K562 (cell line): ENCODE measurements at regions not wholly inside any gene's neighbourhood (a gene's known extent, or its start where the extent isn't known, plus 50 kb on each side); places are given as distances from the start of the nearest gene placed in this dataset.

Experiments
- ATAC-seq: fragments of 200-7000 bp; cut with Tn5 transposase; 3 replicates; pipeline ENCODE4 v1.9.1; 2020; ENCODE audit warnings: moderate library complexity
- BruUV-seq: library from RNA; stranded (reverse); fragments of 400-500 nt; replicated peaks from 2 replicates; lab custom pipeline; 2021; lab: Mats Ljungman, UMichigan
- CTCF ChIA-PET: fragments of 300-600 bp; formaldehyde crosslinking; extraction: SDS; loops from one replicate; lab custom pipeline; 2021; ENCODE audit warnings: low intra/inter-chr PET ratio; lab: Yijun Ruan, JAX
- POLR2A ChIA-PET: fragments of 300-600, 350-650 bp; sonication (Branson Sonifier 250); formaldehyde crosslinking; extraction: SDS; loops from one replicate; lab custom pipeline; 2021; ENCODE audit warnings: antibody characterized with exemption, inconsistent platforms; lab: Yijun Ruan, JAX
- DNase-seq, 4 experiments: peaks; one replicate each; pipeline versions ENCODE4 v3.0.0 to v3.0.0-alpha.2; 2011 to 2018; ENCODE audit warnings: low spot score in 3 of 4, mixed read lengths in 3 of 4; ENCODE audit errors: extremely low read depth in 1 of 4
- FAIRE-seq: peaks from 2 replicates; lab custom pipeline; 2011; peaks lifted over from hg19 to GRCh38; lab: Jason Lieb, UNC
- H2AFZ ChIP-seq: 2 replicates; pipeline ENCODE4 v1.6.0; 2011; ENCODE audit warnings: low read depth, low read length, control low read depth, inconsistent platforms
- H3K27ac ChIP-seq: fragments of 200-600 bp; 3 replicates; pipeline ENCODE4 v1.8.0; 2011; ENCODE audit warnings: low read depth, mild to moderate bottlenecking, control low read depth, inconsistent platforms, low read length, moderate library complexity, mixed read lengths; ENCODE audit errors: extremely low read depth
- H3K27me3 ChIP-seq, 2 experiments: fragments of 300-600 bp in 1 of 2; 2 replicates in 1 of 2; 3 replicates in 1 of 2; pipeline versions ENCODE4 v1.6.0 to v1.8.0; 2011; ENCODE audit warnings: inconsistent platforms in 2 of 2, low read length in 2 of 2, mild to moderate bottlenecking in 1 of 2, mixed read lengths in 1 of 2, moderate library complexity in 1 of 2; ENCODE audit not compliant: control insufficient read depth in 2 of 2, insufficient read depth in 2 of 2
- H3K36me3 ChIP-seq: fragments of 300-600 bp; 3 replicates; pipeline ENCODE4 v1.8.0; 2011; ENCODE audit warnings: mild to moderate bottlenecking, low read length, inconsistent platforms; ENCODE audit not compliant: control insufficient read depth, insufficient read depth
- H3K4me1 ChIP-seq, 2 experiments: fragments of 200-600 bp in 1 of 2; replicated peaks in 1 of 2; 2 replicates in 1 of 2; 3 replicates in 1 of 2; pipeline versions ENCODE4 v1.5.1 to v1.8.0; 2011; ENCODE audit warnings: inconsistent platforms in 2 of 2, low read length in 2 of 2, mild to moderate bottlenecking in 1 of 2, mixed read lengths in 1 of 2, moderate library complexity in 1 of 2; ENCODE audit not compliant: control insufficient read depth in 2 of 2, insufficient read depth in 2 of 2
- H3K4me2 ChIP-seq: 2 replicates; pipeline ENCODE4 v1.6.1; 2011; ENCODE audit warnings: low read length, control low read depth, inconsistent platforms, mixed read lengths; ENCODE audit not compliant: insufficient read depth
- H3K4me3 ChIP-seq: fragments of 200-600 bp; sonication (generic), shearing (Covaris generic); 2 replicates; pipeline ENCODE4 v1.5.1; 2016; ENCODE audit warnings: control low read depth, inconsistent platforms
- H3K79me2 ChIP-seq: fragments of 200-600 bp; 3 replicates; pipeline ENCODE4 v1.8.0; 2011; ENCODE audit warnings: low read length, inconsistent platforms; ENCODE audit not compliant: control insufficient read depth, insufficient read depth
- H3K9ac ChIP-seq, 2 experiments: 2 replicates each; pipeline versions ENCODE4 v1.6.0 to v1.6.1; 2011; ENCODE audit warnings: low read depth in 2 of 2, low read length in 2 of 2, control low read depth in 1 of 2, inconsistent platforms in 1 of 2, mild to moderate bottlenecking in 1 of 2, mixed read lengths in 1 of 2; ENCODE audit not compliant: insufficient read depth in 1 of 2
- H3K9me1 ChIP-seq: one replicate; pipeline ENCODE4 v1.6.0; 2011; ENCODE audit warnings: inconsistent platforms, mild to moderate bottlenecking, low read length, moderate library complexity; ENCODE audit not compliant: control insufficient read depth, insufficient read depth
- H3K9me3 ChIP-seq: replicated peaks from 2 replicates; pipeline ENCODE4 v1.5.1; 2011; ENCODE audit warnings: low read depth, low read length, inconsistent platforms; ENCODE audit not compliant: control insufficient read depth, insufficient read depth
- H4K20me1 ChIP-seq: replicated peaks from 2 replicates; pipeline ENCODE4 v1.6.1; 2011; ENCODE audit warnings: low read length, inconsistent platforms, mixed read lengths; ENCODE audit not compliant: control insufficient read depth, insufficient read depth
- FOS ChIP-seq: IDR thresholded peaks from 3 replicates; pipeline ENCODE4 v1.6.1; 2011; ENCODE audit not compliant: insufficient read length; ENCODE audit errors: extremely low read depth
- HMBOX1 ChIP-seq: sonication (generic); IDR thresholded peaks from 2 replicates; pipeline ENCODE4 v1.6.1; 2016
- STAT6 ChIP-seq: sonication (generic); formaldehyde crosslinking; IDR thresholded peaks from 2 replicates; pipeline ENCODE4 v1.8.1; 2023; ENCODE audit warnings: mild to moderate bottlenecking, missing genetic modification reagents
- ZSCAN32 ChIP-seq: fragments of 450-650 bp; formaldehyde crosslinking; IDR thresholded peaks from 2 replicates; pipeline ENCODE4 v1.4.0; 2020; ENCODE audit warnings: mild to moderate bottlenecking, moderate library complexity
- WGBS: fragments of 100-300 bp; shearing (Covaris generic); methylation state at CpG from one replicate; pipeline ENCODE4 v1.1.6; 2016; ENCODE audit warnings: low coverage, mixed read lengths; ENCODE audit not compliant: insufficient coverage; ENCODE audit errors: missing lambda C conversion rate; 5-methylcytosine and 5-hydroxymethylcytosine counted together
- in situ Hi-C: fragments of 300-500 bp; cut with MboI; formaldehyde crosslinking; loops from 4 replicates; pipeline ENCODE4 v1.15.0; 2018; ENCODE audit warnings: inconsistent platforms, mixed read lengths
- intact Hi-C: fragments of 100-400 bp; cut with micrococcal nuclease; formaldehyde crosslinking; loops from 2 replicates; pipeline ENCODE4 v1.14.2; 2022

GRCh38 chr14:76946753-76947077 lies 81.8 kb downstream of the IRF2BPL start:
- H3K4me1 ChIP-seq = peaks cover 17 to 24% of the 10 kb centered on the region in 2 experiments
- peak overlapping the region; percentile 20 to 87; a peak in 2 of 4 replicates for H3K9ac ChIP-seq
- H3K79me2 ChIP-seq = no peaks in the 10 kb centered on the region
- peak overlapping the region; percentile 49; the same call in 1 of the 3 replicates for H3K27ac ChIP-seq
- 52% methylated on average over 4 of the region's 6 CpGs for WGBS
- DNase-seq = no peak
- no peak for TF ChIP-seq ZSCAN32 (CRISPR knock-in tag)
- TF ChIP-seq STAT6 = no peak
- no peak for TF ChIP-seq HMBOX1
- no peak for TF ChIP-seq FOS
- TF ChIP-seq, all 486 proteins: peak for 0
- Histone ChIP-seq H2AFZ (peak overlapping the region; percentile 93), H4K20me1 (no peaks in the 10 kb centered on the region), H3K4me2 (no peak overlapping the region; the same call in 1 of the 2 replicates), H3K27me3 (no peaks in the 10 kb centered on the region), H3K9me1 (no peaks in the 10 kb centered on the region), H3K4me3 (no peak overlapping the region), H3K36me3 (no peaks in the 10 kb centered on the region), H3K9me3 (no peaks in the 10 kb centered on the region)
- in situ Hi-C loops = no loop called here
- intact Hi-C loops = loop anchor here (1.0 kb wide), 1 partner anchor 107 kb away; no protein-coding TSS in a partner anchor
- ChIA-PET CTCF (no interaction called here), POLR2A (interaction anchor here (1.3 kb wide), 1 partner anchor 9 kb away, joined by 6 read pairs; no protein-coding TSS in a partner anchor)
- BruUV-seq = no TSS peak
- ATAC-seq (no peak), FAIRE-seq (no peak)
